WTC11 (cell line): ENCODE measurements at regions not wholly inside any gene's neighbourhood (a gene's known extent, or its start where the extent isn't known, plus 50 kb on each side); places are given as distances from the start of the nearest gene placed in this dataset.

ENCODE experiments used
- ATAC-seq: fragments of 200-7000 bp; cut with Tn5 transposase; 2 replicates; pipeline ENCODE4 v1.10.0; 2021; ENCODE audit warnings: mild to moderate bottlenecking, moderate library complexity
- CTCF ChIA-PET: fragments of 300-600 bp; sonication (Branson Sonifier 250); formaldehyde crosslinking; loops from one replicate; lab custom pipeline; 2021; ENCODE audit warnings: antibody characterized with exemption; lab: Charles Lee
- POLR2A ChIA-PET: fragments of 350-600 bp; sonication (Branson Sonifier 250); formaldehyde crosslinking; loops from one replicate; lab custom pipeline; 2021; ENCODE audit warnings: antibody characterized with exemption; lab: Charles Lee
- DNase-seq: peaks from one replicate; pipeline ENCODE4 v3.0.0; 2021; ENCODE audit warnings: low spot score
- H3K27ac Mint-ChIP-seq: 2 replicates; pipeline ENCODE4 v1.8.0; 2021; ENCODE audit warnings: mixed read lengths
- H3K27me3 Mint-ChIP-seq: 2 replicates; pipeline ENCODE4 v1.8.0; 2021; ENCODE audit warnings: low read depth, mild to moderate bottlenecking, moderate library complexity, mixed read lengths
- H3K36me3 Mint-ChIP-seq: 2 replicates; pipeline ENCODE4 v1.8.0; 2021; ENCODE audit warnings: mixed read lengths
- H3K4me1 Mint-ChIP-seq: 2 replicates; pipeline ENCODE4 v1.8.0; 2022; ENCODE audit warnings: mixed read lengths
- H3K4me3 Mint-ChIP-seq: 2 replicates; pipeline ENCODE4 v1.8.0; 2021; ENCODE audit warnings: mild to moderate bottlenecking, moderate library complexity, mixed read lengths
- H3K9me3 Mint-ChIP-seq: 2 replicates; pipeline ENCODE4 v1.8.0; 2021; ENCODE audit warnings: mixed read lengths
- AR ChIP-seq: fragments of 250-450 bp; sonication (Bioruptor Pico); IDR thresholded peaks from 2 replicates; pipeline ENCODE4 v1.9.0; 2021; ENCODE audit warnings: mild to moderate bottlenecking
- ATF1 ChIP-seq: sonication (generic); formaldehyde crosslinking; IDR thresholded peaks from 2 replicates; pipeline ENCODE4 v1.8.1; 2023; ENCODE audit warnings: mild to moderate bottlenecking, moderate library complexity, missing genetic modification reagents
- ATF6 ChIP-seq: sonication (generic); formaldehyde crosslinking; IDR thresholded peaks from 2 replicates; pipeline ENCODE4 v1.8.1; 2023; ENCODE audit warnings: mild to moderate bottlenecking, missing genetic modification reagents
- CBFB ChIP-seq: sonication (generic); formaldehyde crosslinking; IDR thresholded peaks from 2 replicates; pipeline ENCODE4 v1.8.1; 2022; ENCODE audit warnings: mild to moderate bottlenecking, low read depth, missing genetic modification reagents
- E2F4 ChIP-seq: sonication (generic); formaldehyde crosslinking; IDR thresholded peaks from 2 replicates; pipeline ENCODE4 v1.8.1; 2022; ENCODE audit warnings: low read depth, mild to moderate bottlenecking, moderate library complexity, missing genetic modification reagents, borderline replicate concordance
- ERG ChIP-seq: fragments of 250-450 bp; sonication (Bioruptor Pico); IDR thresholded peaks from 2 replicates; pipeline ENCODE4 v1.8.0; 2021; ENCODE audit warnings: mild to moderate bottlenecking
- HMGA2 ChIP-seq: fragments of 250-450 bp; sonication (Bioruptor Pico); IDR thresholded peaks from 2 replicates; pipeline ENCODE4 v1.4.0; 2021; ENCODE audit warnings: mild to moderate bottlenecking, moderate library complexity
- HMGXB4 ChIP-seq: sonication (generic); formaldehyde crosslinking; IDR thresholded peaks from 2 replicates; pipeline ENCODE4 v1.8.1; 2023; ENCODE audit warnings: mild to moderate bottlenecking, moderate library complexity, missing genetic modification reagents
- MLX ChIP-seq: sonication (generic); formaldehyde crosslinking; IDR thresholded peaks from 2 replicates; pipeline ENCODE4 v1.8.1; 2023; ENCODE audit warnings: mild to moderate bottlenecking, missing genetic modification reagents, moderate library complexity
- MXD4 ChIP-seq: fragments of 250-450 bp; sonication (Bioruptor Pico); IDR thresholded peaks from 2 replicates; pipeline ENCODE4 v1.8.0; 2021; ENCODE audit warnings: mild to moderate bottlenecking, moderate library complexity, borderline replicate concordance
- NFYB ChIP-seq: sonication (generic); formaldehyde crosslinking; conservative IDR thresholded peaks from 2 replicates; pipeline ENCODE4 v1.8.0; 2022; ENCODE audit warnings: low read depth, missing genetic modification reagents
- OVOL2 ChIP-seq: fragments of 250-450 bp; sonication (Bioruptor Pico); IDR thresholded peaks from 2 replicates; pipeline ENCODE4 v1.9.0; 2021; ENCODE audit warnings: mild to moderate bottlenecking, borderline replicate concordance
- PRRX2 ChIP-seq: fragments of 250-450 bp; sonication (Bioruptor Pico); IDR thresholded peaks from 2 replicates; pipeline ENCODE4 v1.8.0; 2021; ENCODE audit warnings: mild to moderate bottlenecking
- RELA ChIP-seq: sonication (generic); formaldehyde crosslinking; IDR thresholded peaks from 2 replicates; pipeline ENCODE4 v1.8.1; 2022; ENCODE audit warnings: missing genetic modification reagents, mild to moderate bottlenecking, borderline replicate concordance
- TEAD4 ChIP-seq: sonication (generic); formaldehyde crosslinking; IDR thresholded peaks from 2 replicates; pipeline ENCODE4 v1.8.0; 2022; ENCODE audit warnings: mild to moderate bottlenecking, missing genetic modification reagents
- USF2 ChIP-seq: sonication (generic); formaldehyde crosslinking; IDR thresholded peaks from 2 replicates; pipeline ENCODE4 v1.8.1; 2023; ENCODE audit warnings: mild to moderate bottlenecking, missing genetic modification reagents, moderate library complexity
- ZBTB43 ChIP-seq: sonication (generic); formaldehyde crosslinking; IDR thresholded peaks from 2 replicates; pipeline ENCODE4 v1.8.1; 2023; ENCODE audit warnings: mild to moderate bottlenecking, missing genetic modification reagents
- ZNF138 ChIP-seq: sonication (generic); formaldehyde crosslinking; conservative IDR thresholded peaks from 2 replicates; pipeline ENCODE4 v1.8.1; 2022; ENCODE audit warnings: mild to moderate bottlenecking, moderate library complexity, missing genetic modification reagents
- ZNF232 ChIP-seq: sonication (generic); formaldehyde crosslinking; IDR thresholded peaks from 2 replicates; pipeline ENCODE4 v1.8.0; 2022; ENCODE audit warnings: mild to moderate bottlenecking, missing genetic modification reagents
- ZNF281 ChIP-seq: sonication (generic); formaldehyde crosslinking; IDR thresholded peaks from 2 replicates; pipeline ENCODE4 v1.8.0; 2023; ENCODE audit warnings: mild to moderate bottlenecking, missing genetic modification reagents
- ZNF416 ChIP-seq: fragments of 250-450 bp; sonication (Bioruptor Pico); IDR thresholded peaks from 2 replicates; pipeline ENCODE4 v1.9.0; 2021; ENCODE audit warnings: mild to moderate bottlenecking, inconsistent platforms

GRCh38 chr5:74404574-74405508 is 235.7 kb downstream of the ENC1 start (continued):
- TF ChIP-seq AR (no peak), MXD4 (no peak), PRRX2 (CRISPR knock-in tag) (no peak), NFYB (CRISPR knock-in tag) (no peak), CBFB (no peak), OVOL2 (CRISPR knock-in tag) (no peak), HMGXB4 (no peak)

GRCh38 chr5:74403771-74404170 is 236.8 kb downstream of the ENC1 start:
- DNase-seq (no peak), ATAC-seq (no peak)
- peaks cover 7% of the 10 kb centered on the region for H3K9me3 Mint-ChIP-seq
- no peaks in the 10 kb centered on the region for H3K4me1 Mint-ChIP-seq
- no peak overlapping the region for H3K27ac Mint-ChIP-seq
- ChIA-PET POLR2A (no interaction called here), CTCF (no interaction called here)
- H3K27me3 Mint-ChIP-seq = no peaks in the 10 kb centered on the region
- H3K4me3 Mint-ChIP-seq = no peak overlapping the region
- 0 out of 2 replicates have a peak, but pooled peaks cover 3% of the 10 kb centered on the region for H3K36me3 Mint-ChIP-seq
- TF ChIP-seq ERG (no peak), USF2 (no peak), ZNF281 (CRISPR knock-in tag) (no peak), HMGA2 (no peak), ZNF232 (CRISPR knock-in tag) (no peak), ATF1 (CRISPR knock-in tag) (no peak), E2F4 (CRISPR knock-in tag) (no peak), MLX (no peak), ZNF416 (no peak), RELA (CRISPR knock-in tag) (no peak), ZNF138 (CRISPR knock-in tag) (no peak), ATF6 (no peak), ZBTB43 (no peak), TEAD4 (CRISPR knock-in tag) (no peak)
